Stomach (tissue), 8 donors: ENCODE measurements at regions not wholly inside any gene's neighbourhood (a gene's known extent, or its start where the extent isn't known, plus 50 kb on each side); places are given as distances from the start of the nearest gene placed in this dataset.

Source experiments
- DNase-seq, 2 donors: peaks; one replicate each; pipeline versions ENCODE4 v3.0.0 to v3.0.0-alpha.2; 2013 to 2019
- H3K27ac ChIP-seq, 5 donors: fragments of 200-600 bp in 4 of 5; sonication (generic) in 4 of 5; one replicate each; pipeline ENCODE4 v1.5.1; 2013 to 2019; ENCODE audit warnings: mild to moderate bottlenecking in 1 of 5, moderate library complexity in 1 of 5
- H3K27me3 ChIP-seq, 3 donors: fragments of 200-600 bp; sonication (generic); one replicate each; pipeline ENCODE4 v1.5.1; 2017 to 2019; ENCODE audit warnings: mixed run types in 1 of 3
- H3K36me3 ChIP-seq, 4 donors: fragments of 200-600 bp; sonication (generic); 1 replicate in 3 of 4; 2 replicates in 1 of 4; pipeline ENCODE4 v1.5.1; 2016 to 2019
- H3K4me1 ChIP-seq, 4 donors: fragments of 200-600 bp; sonication (generic); one replicate each; pipeline ENCODE4 v1.5.1; 2016 to 2019
- H3K4me3 ChIP-seq, 4 donors: fragments of 200-600 bp; sonication (generic) in 3 of 4; one replicate each; pipeline ENCODE4 v1.5.1; 2016 to 2019; ENCODE audit warnings: mild to moderate bottlenecking in 1 of 4
- H3K9me3 ChIP-seq, 4 donors: fragments of 200-600 bp; sonication (generic); one replicate each; pipeline ENCODE4 v1.5.1; 2016 to 2019
- EP300 ChIP-seq: sonication (generic); formaldehyde crosslinking; IDR thresholded peaks from one replicate; pipeline ENCODE4 v1.6.1; 2017; ENCODE audit warnings: antibody characterized with exemption
- POLR2A ChIP-seq, 4 donors: fragments of 450-650 bp; IDR thresholded peaks; one replicate each; pipeline ENCODE4 v1.6.1; 2016; ENCODE audit warnings: antibody characterized with exemption in 4 of 4, control low read depth in 2 of 4, mild to moderate bottlenecking in 1 of 4, moderate library complexity in 1 of 4
- POLR2AphosphoS5 ChIP-seq, 3 donors: sonication (generic); formaldehyde crosslinking; IDR thresholded peaks; one replicate each; pipeline ENCODE4 v1.6.1; 2016; ENCODE audit warnings: antibody characterized with exemption in 3 of 3
- WGBS, 5 donors: extraction: QIAGEN DNeasy Blood & Tissue Kit in 3 of 5; methylation state at CpG; one replicate each; pipeline versions ENCODE4 v1.1.5 to v1.1.7; 2013 to 2018; 5-methylcytosine and 5-hydroxymethylcytosine counted together
- intact Hi-C: fragments of 100-400 bp; cut with DNase I; formaldehyde crosslinking; loops from one replicate; pipeline ENCODE4 v1.15.1; 2023; ENCODE audit warnings: low total_unique reads
- TF ChIP-seq, protein P1 (sequence below), 7 experiments: fragments of 450-650 bp in 4 of 7; fragments of 200-600 bp in 3 of 7; sonication (generic) in 3 of 7; IDR thresholded peaks; one replicate each; pipeline ENCODE4 v1.5.1; 2016 to 2019; ENCODE audit warnings: antibody characterized with exemption in 7 of 7, control low read depth in 2 of 7, mild to moderate bottlenecking in 1 of 7
- donor health status: healthy with polysubstance abuse.
- donor health status: Bipolar disorder and iron deficiency.
- donor health status: healthy.

DNA sequence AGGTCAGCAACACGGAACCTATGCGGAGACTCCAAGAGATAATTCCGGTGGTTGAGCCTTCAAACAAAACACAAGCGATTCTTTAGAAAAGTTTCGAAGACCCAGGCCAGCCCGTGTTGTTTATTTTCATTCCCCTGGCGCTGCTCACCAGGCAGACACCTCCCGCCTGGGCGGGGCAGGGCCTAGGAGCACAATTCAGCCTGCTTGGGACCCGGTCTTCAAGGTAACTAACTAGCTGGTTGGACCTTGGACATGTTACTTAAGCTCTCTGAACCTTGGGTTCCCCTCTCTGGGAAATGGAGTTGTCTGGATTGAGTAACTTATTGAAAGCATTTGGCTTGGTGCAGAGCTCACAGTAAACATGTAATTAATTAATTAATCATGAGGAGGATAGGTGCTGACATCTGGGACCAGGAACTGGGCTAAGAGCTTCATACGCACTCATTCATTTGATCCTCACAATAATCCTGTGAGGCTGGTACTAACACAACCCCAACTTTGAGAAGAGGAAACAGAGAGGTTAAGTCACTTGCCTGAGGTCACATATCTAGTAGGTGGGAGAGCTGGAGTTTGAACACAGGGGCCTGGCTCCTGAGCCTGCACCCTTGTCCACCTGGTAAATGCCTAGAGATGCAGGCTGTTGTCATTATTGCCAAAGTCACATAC, 125.3 kb upstream of the SMURF2 start:
- Histone ChIP-seq H3K27me3 (peaks cover 0 to 33% (median 0%) of the 10 kb centered on the region in 3 donors), H3K36me3 (peaks cover 43 to 93% (median 76%) of the 10 kb centered on the region in 4 donors)

DNA sequence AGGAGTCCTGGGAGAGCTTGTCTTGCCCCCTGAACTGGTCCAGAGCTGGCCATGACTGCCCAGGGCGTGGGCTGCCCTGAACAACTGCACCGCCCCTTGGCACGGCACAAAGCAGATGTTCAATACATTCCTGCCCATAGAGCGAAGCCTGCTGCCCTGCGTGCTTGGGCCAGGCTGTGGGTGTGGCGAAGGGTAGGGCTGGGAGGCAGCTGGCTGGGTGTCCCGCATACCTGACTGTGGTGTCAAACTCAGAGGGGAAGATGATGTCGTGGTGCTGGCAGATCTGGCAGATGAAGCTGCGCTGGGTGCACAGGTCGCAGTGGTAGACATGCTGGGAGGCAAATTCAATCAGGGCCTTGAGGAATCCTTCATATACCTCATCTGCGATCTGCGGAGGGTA, 124.2 kb upstream of the SMURF2 start:
- WGBS, 5 donors: 84 to 96% (median 94%) methylated on average over 12 of the region's 12 CpGs
- TF ChIP-seq EP300: no peak
- TF ChIP-seq, protein P1, sequence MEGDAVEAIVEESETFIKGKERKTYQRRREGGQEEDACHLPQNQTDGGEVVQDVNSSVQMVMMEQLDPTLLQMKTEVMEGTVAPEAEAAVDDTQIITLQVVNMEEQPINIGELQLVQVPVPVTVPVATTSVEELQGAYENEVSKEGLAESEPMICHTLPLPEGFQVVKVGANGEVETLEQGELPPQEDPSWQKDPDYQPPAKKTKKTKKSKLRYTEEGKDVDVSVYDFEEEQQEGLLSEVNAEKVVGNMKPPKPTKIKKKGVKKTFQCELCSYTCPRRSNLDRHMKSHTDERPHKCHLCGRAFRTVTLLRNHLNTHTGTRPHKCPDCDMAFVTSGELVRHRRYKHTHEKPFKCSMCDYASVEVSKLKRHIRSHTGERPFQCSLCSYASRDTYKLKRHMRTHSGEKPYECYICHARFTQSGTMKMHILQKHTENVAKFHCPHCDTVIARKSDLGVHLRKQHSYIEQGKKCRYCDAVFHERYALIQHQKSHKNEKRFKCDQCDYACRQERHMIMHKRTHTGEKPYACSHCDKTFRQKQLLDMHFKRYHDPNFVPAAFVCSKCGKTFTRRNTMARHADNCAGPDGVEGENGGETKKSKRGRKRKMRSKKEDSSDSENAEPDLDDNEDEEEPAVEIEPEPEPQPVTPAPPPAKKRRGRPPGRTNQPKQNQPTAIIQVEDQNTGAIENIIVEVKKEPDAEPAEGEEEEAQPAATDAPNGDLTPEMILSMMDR (IDR thresholded peaks at IDR 0.05): no peak
- TF ChIP-seq POLR2A (IDR thresholded peaks at IDR 0.05): no peak
- TF ChIP-seq POLR2AphosphoS5 (IDR thresholded peaks at IDR 0.05): no peak
- intact Hi-C loops: no loop called here
- no peaks in the 10 kb centered on the region for H3K9me3 ChIP-seq
- DNase-seq: no peak
- no peak overlapping the region for H3K4me3 ChIP-seq
- peaks cover 36 to 87% (median 67%) of the 10 kb centered on the region in 4 donors for H3K36me3 ChIP-seq
- H3K27ac ChIP-seq: no peak overlapping the region
- peaks cover 6 to 11% (median 7%) of the 10 kb centered on the region in 4 donors for H3K4me1 ChIP-seq
- H3K27me3 ChIP-seq: peaks cover 0 to 43% (median 10%) of the 10 kb centered on the region in 3 donors

More for the DNA sequence above, 125.3 kb upstream of the SMURF2 start:
- Histone ChIP-seq H3K9me3 (no peaks in the 10 kb centered on the region), H3K4me3 (no peak overlapping the region), H3K4me1 (peaks cover 0 to under 1% (median 0%) of the 10 kb centered on the region in 4 donors), H3K27ac (no peak overlapping the region)
- WGBS, 5 donors: 69 to 84% (median 78%) methylated on average over 11 of the region's 11 CpGs
- intact Hi-C loops: no loop called here
- DNase-seq: peak in 1 of 2 donors; percentile 40
- TF ChIP-seq, protein P1 (IDR thresholded peaks at IDR 0.05): no peak
- TF ChIP-seq EP300 (no peak), POLR2AphosphoS5 (IDR thresholded peaks at IDR 0.05) (no peak), POLR2A (IDR thresholded peaks at IDR 0.05) (no peak)

DNA sequence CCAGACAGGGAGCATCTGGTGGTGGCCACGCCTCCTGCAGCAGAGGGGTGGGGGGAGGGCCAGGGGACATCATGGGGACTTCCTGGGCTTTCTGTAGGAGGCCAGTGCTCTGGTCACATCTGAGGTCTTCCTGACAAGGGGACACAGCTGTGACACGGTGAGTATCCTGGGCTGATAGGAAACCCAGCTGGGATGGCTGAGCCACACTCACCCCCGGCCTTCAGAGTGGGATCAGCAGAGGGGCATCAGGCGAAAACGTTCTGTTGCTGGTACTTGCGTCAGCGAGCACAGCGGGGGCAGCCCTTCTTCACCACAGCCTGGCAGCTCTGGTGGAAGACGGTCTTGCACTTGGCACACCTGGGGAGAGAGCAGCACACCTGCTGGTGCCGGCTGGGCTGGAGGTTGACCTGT, 122.9 kb upstream of the SMURF2 start:
- H3K27me3 ChIP-seq: peaks cover 4 to 56% (median 23%) of the 10 kb centered on the region in 3 donors
- DNase-seq: no peak
- H3K4me1 ChIP-seq: peaks cover 19 to 25% (median 21%) of the 10 kb centered on the region in 4 donors
- H3K27ac ChIP-seq: no peak overlapping the region
- TF ChIP-seq, protein P1 (IDR thresholded peaks at IDR 0.05): no peak
- 79 to 94% (median 91%) methylated on average over 7 to 10 of the region's 10 CpGs for WGBS, 5 donors
- intact Hi-C loops: no loop called here
- H3K36me3 ChIP-seq: peaks cover 36 to 74% (median 56%) of the 10 kb centered on the region in 4 donors
- H3K9me3 ChIP-seq: no peaks in the 10 kb centered on the region
- H3K4me3 ChIP-seq: no peak overlapping the region

DNA sequence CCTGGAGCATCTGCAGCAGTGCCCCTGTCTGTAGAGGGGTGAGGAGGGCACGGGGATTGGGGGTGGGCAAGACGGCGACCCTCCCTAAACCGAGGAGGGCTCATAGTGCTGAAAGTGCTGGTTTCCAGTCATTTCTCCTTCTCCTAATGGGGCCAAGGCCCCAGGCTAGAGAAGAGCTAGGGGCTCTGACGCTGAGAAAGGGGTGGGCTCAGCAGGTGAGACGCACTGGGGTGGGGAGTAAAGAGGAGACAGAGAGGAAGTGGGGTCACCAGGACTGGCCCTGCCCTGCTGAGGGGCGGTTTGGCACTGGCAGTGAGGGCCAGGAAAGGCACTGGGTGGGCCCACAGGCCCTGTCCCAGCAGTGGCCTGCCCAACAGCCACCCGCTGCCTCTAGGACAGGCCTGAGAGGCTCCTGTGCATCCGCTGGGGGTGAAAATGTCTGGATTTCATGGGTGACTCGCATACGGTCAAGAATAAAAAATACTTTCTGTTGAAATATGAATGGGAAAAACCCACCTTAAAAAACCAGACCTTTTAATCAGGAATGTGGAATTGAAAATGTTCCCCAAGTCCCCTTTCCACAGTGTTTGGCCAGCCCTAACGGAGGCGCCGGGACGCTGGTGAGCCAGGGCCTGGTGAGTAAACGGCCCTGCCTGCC, 122.4 kb upstream of the SMURF2 start:
- intact Hi-C loops: no loop called here
- peaks cover 36 to 73% (median 56%) of the 10 kb centered on the region in 4 donors for H3K36me3 ChIP-seq
- WGBS, 5 donors: 90 to 91% (median 90%) methylated on average over 16 of the region's 16 CpGs
- H3K27ac ChIP-seq: no peak overlapping the region
- no peaks in the 10 kb centered on the region for H3K9me3 ChIP-seq
- no peak for DNase-seq
- peaks cover 10 to 61% (median 28%) of the 10 kb centered on the region in 3 donors for H3K27me3 ChIP-seq
- H3K4me3 ChIP-seq: no peak overlapping the region
- peaks cover 24 to 30% (median 26%) of the 10 kb centered on the region in 4 donors for H3K4me1 ChIP-seq
- TF ChIP-seq POLR2A (IDR thresholded peaks at IDR 0.05) (no peak), EP300 (no peak), POLR2AphosphoS5 (IDR thresholded peaks at IDR 0.05) (no peak)
- TF ChIP-seq, protein P1 (IDR thresholded peaks at IDR 0.05): no peak
